ENCODE measurements at regions not wholly inside any gene's neighbourhood (a gene's known extent, or its start where the extent isn't known, plus 50 kb on each side); places are given as distances from the start of the nearest gene placed in this dataset.

DNA sequence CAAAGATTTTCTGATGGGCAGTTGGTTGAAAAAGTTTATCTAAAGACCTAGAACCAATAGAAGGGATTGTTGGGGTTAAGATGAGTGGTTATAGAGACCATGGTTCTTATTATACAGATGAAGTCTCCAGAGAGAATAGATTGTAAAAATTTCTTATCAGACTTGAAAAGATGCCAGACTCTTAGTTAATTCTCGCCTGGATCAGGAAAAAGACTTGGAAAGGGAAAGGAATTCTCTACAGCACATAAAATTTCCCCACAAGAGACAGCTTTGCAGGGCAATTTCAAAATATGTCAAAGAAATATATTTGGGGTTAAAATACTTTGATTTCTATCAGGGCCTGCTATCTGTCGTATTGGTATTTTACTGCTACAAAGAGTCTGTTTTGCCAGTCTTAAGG, 582.6 kb downstream of the UTRN start:
- H3K23me2 ChIP-seq (ENCODE audit: insufficient read length, low read depth, low read length, poor library complexity, severe bottlenecking) = no peaks in the 10 kb centered on the region
- H4K91ac ChIP-seq (ENCODE audit: insufficient read length, low read depth, low read length) = no peak overlapping the region
- H3K23ac ChIP-seq (ENCODE audit: insufficient read length, low read depth, low read length) = no peak overlapping the region
- peaks cover 2% of the 10 kb centered on the region; the same call in 1 of the 2 replicates for H3K4me1 ChIP-seq (ENCODE audit: insufficient read depth, low read length)
- Mint-ChIP-seq H3K9me3 (peaks cover 28 to 40% of the 10 kb centered on the region in 2 experiments), H3K27ac (no peak overlapping the region), H3K27me3 (ENCODE audit: low read depth) (no peaks in the 10 kb centered on the region), H3K4me1 (peaks cover 31 to 34% of the 10 kb centered on the region in 2 experiments), H3K4me3 (no peak overlapping the region), H3K36me3 (ENCODE audit: insufficient read depth in 1 of 3, low read depth in 3 of 3) (peaks cover 26 to 52% (median 31%) of the 10 kb centered on the region in 3 experiments)
- peaks cover 11% of the 10 kb centered on the region for H3K9me3 ChIP-seq (ENCODE audit: control insufficient read depth, low read depth, low read length)
- H2BK20ac ChIP-seq (ENCODE audit: low read depth, low read length, poor library complexity, severe bottlenecking) = no peak overlapping the region
- no peak overlapping the region for H2AFZ ChIP-seq (ENCODE audit: low read length)
- no peak overlapping the region for H3K14ac ChIP-seq (ENCODE audit: insufficient read depth, low read length)
- no peak overlapping the region for H4K8ac ChIP-seq (replicated peaks; ENCODE audit: insufficient read length, low read depth, low read length)
- no peak overlapping the region for H3K4ac ChIP-seq (ENCODE audit: low read depth, low read length)
- no peak overlapping the region for H3K4me2 ChIP-seq (ENCODE audit: insufficient read depth, insufficient read length, low read length)
- no peak overlapping the region for H2AK5ac ChIP-seq (ENCODE audit: insufficient read length, low read length)
- no peak overlapping the region for H3K27ac ChIP-seq (ENCODE audit: insufficient read length, low read depth, low read length)
- no peak overlapping the region for H3T11ph ChIP-seq (ENCODE audit: low read length)
- H3K56ac ChIP-seq (ENCODE audit: insufficient read length, low read depth, low read length) = no peak overlapping the region
- H2BK5ac ChIP-seq (ENCODE audit: insufficient read length, low read length) = no peak overlapping the region
- H3K18ac ChIP-seq (ENCODE audit: insufficient read length, low read depth, low read length) = no peak overlapping the region
- H3K9ac ChIP-seq (ENCODE audit: extremely low read depth, insufficient read length, low read length) = no peak overlapping the region
- no peak overlapping the region for H2BK120ac ChIP-seq (ENCODE audit: low read depth, low read length, poor library complexity, severe bottlenecking)
- WGBS (ENCODE audit: extremely low coverage, insufficient read length, low lambda C conversion rate) = no CpG with 5 or more reads among the region's 2 CpGs
- H3K79me2 ChIP-seq (ENCODE audit: insufficient read depth, low read length) = no peaks in the 10 kb centered on the region
- DNase-seq = no peak
- H2BK12ac ChIP-seq (ENCODE audit: insufficient read length, low read depth, low read length) = no peak overlapping the region
- no peaks in the 10 kb centered on the region for H3K27me3 ChIP-seq (ENCODE audit: insufficient read depth, low read length)
- no peak overlapping the region for H2BK15ac ChIP-seq (ENCODE audit: low read depth, low read length)
- no peak overlapping the region for H4K5ac ChIP-seq (ENCODE audit: insufficient read length, low read depth, low read length)
- H3K79me1 ChIP-seq (ENCODE audit: insufficient read depth, low read depth, low read length, poor library complexity, severe bottlenecking) = no peaks in the 10 kb centered on the region
- no peaks in the 10 kb centered on the region for H4K20me1 ChIP-seq (ENCODE audit: control insufficient read depth, insufficient read depth, insufficient read length)
- TF ChIP-seq, protein P1, sequence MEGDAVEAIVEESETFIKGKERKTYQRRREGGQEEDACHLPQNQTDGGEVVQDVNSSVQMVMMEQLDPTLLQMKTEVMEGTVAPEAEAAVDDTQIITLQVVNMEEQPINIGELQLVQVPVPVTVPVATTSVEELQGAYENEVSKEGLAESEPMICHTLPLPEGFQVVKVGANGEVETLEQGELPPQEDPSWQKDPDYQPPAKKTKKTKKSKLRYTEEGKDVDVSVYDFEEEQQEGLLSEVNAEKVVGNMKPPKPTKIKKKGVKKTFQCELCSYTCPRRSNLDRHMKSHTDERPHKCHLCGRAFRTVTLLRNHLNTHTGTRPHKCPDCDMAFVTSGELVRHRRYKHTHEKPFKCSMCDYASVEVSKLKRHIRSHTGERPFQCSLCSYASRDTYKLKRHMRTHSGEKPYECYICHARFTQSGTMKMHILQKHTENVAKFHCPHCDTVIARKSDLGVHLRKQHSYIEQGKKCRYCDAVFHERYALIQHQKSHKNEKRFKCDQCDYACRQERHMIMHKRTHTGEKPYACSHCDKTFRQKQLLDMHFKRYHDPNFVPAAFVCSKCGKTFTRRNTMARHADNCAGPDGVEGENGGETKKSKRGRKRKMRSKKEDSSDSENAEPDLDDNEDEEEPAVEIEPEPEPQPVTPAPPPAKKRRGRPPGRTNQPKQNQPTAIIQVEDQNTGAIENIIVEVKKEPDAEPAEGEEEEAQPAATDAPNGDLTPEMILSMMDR (conservative IDR thresholded peaks at IDR 0.05) = no peak

Measured in H9 (cell line).